ENCODE measurements at regions not wholly inside any gene's neighbourhood (a gene's known extent, or its start where the extent isn't known, plus 50 kb on each side); places are given as distances from the start of the nearest gene placed in this dataset.

- FAIRE-seq: no peak
Measured at GRCh38 chr6:144335311-144335861, 50.3 kb downstream of the UTRN start.

GRCh38 chr6:144335914-144336313 lies 50.8 kb downstream of the UTRN start:
- FAIRE-seq: no peak

- FAIRE-seq: no peak
Measured at GRCh38 chr6:144336900-144337299, 51.8 kb downstream of the UTRN start.

GRCh38 chr6:144338474-144338873 lies 53.3 kb downstream of the UTRN start:
- no peak for FAIRE-seq

- FAIRE-seq: no peak
Measured at GRCh38 chr6:144338951-144339700, 54.0 kb downstream of the UTRN start.

GRCh38 chr6:144339859-144340452 lies 54.8 kb downstream of the UTRN start:
- FAIRE-seq: no peak

GRCh38 chr6:144340541-144341371 lies 55.6 kb downstream of the UTRN start:
- no peak for FAIRE-seq

GRCh38 chr6:144341831-144342527 lies 56.8 kb downstream of the UTRN start:
- no peak for FAIRE-seq

- FAIRE-seq: no peak
Measured at GRCh38 chr6:144343701-144344428, 58.7 kb downstream of the UTRN start.

GRCh38 chr6:144344646-144345045 lies 59.5 kb downstream of the UTRN start:
- no peak for FAIRE-seq

- no peak for FAIRE-seq
Measured at GRCh38 chr6:144345451-144345850, 60.3 kb downstream of the UTRN start.

- no peak for FAIRE-seq
Measured at GRCh38 chr6:144346719-144347447, 61.7 kb downstream of the UTRN start.

- FAIRE-seq: no peak
Measured at GRCh38 chr6:144347448-144347759, 62.3 kb downstream of the UTRN start.

GRCh38 chr6:144347933-144348332 lies 62.8 kb downstream of the UTRN start:
- FAIRE-seq: no peak

- FAIRE-seq: no peak
Measured at GRCh38 chr6:144349690-144350527, 64.8 kb downstream of the UTRN start.

- no peak for FAIRE-seq
Measured at GRCh38 chr6:144350528-144350880, 65.4 kb downstream of the UTRN start.

- FAIRE-seq: no peak
Measured at GRCh38 chr6:144351379-144352127, 66.4 kb downstream of the UTRN start.

GRCh38 chr6:144352331-144352730 lies 67.2 kb downstream of the UTRN start:
- no peak for FAIRE-seq

GRCh38 chr6:144353871-144354314 lies 68.8 kb downstream of the UTRN start:
- no peak for FAIRE-seq

- no peak for FAIRE-seq
Measured at GRCh38 chr6:144359783-144360182, 74.6 kb downstream of the UTRN start.

All from colon (tissue), 2 donors.